SU-DHL-6 (cell line): ENCODE measurements at regions not wholly inside any gene's neighbourhood (a gene's known extent, or its start where the extent isn't known, plus 50 kb on each side); places are given as distances from the start of the nearest gene placed in this dataset.

Source experiments
- H2AFZ ChIP-seq: fragments of 200-600 bp; sonication (generic); 2 replicates; pipeline ENCODE4 v1.6.1; 2014; ENCODE audit warnings: low read depth, mild to moderate bottlenecking, moderate library complexity, mixed read lengths, antibody characterized with exemption, low read length; ENCODE audit not compliant: severe bottlenecking
- H3F3A ChIP-seq: fragments of 200-600 bp; shearing (Covaris generic); 2 replicates; pipeline ENCODE4 v1.6.0; 2016; ENCODE audit warnings: antibody characterized with exemption, mild to moderate bottlenecking; ENCODE audit not compliant: insufficient read depth
- H3K27ac ChIP-seq: fragments of 200-600 bp; sonication (generic); 2 replicates; pipeline ENCODE4 v1.5.1; 2016; ENCODE audit warnings: low read depth, mild to moderate bottlenecking, low read length, moderate library complexity, mixed read lengths
- H3K27me3 ChIP-seq: fragments of 200-600 bp; sonication (generic), shearing (Covaris generic); 2 replicates; pipeline ENCODE4 v1.6.0; 2014; ENCODE audit warnings: mild to moderate bottlenecking, low read length
- H3K36me3 ChIP-seq: fragments of 200-600 bp; sonication (generic); 2 replicates; pipeline ENCODE4 v1.6.1; 2014; ENCODE audit warnings: mild to moderate bottlenecking, low read length, mixed read lengths
- H3K4me2 ChIP-seq: fragments of 300-600, 200-600 bp; shearing (Covaris generic), sonication (generic); 2 replicates; pipeline ENCODE4 v1.6.0; 2014; ENCODE audit warnings: low read length, low read depth, mild to moderate bottlenecking; ENCODE audit not compliant: poor library complexity, severe bottlenecking
- H3K4me3 ChIP-seq: fragments of 200-600 bp; sonication (generic); 2 replicates; pipeline ENCODE4 v1.5.1; 2014; ENCODE audit warnings: antibody characterized with exemption, low read length, mild to moderate bottlenecking, mixed read lengths; ENCODE audit not compliant: insufficient read depth, poor library complexity, severe bottlenecking
- H3K79me2 ChIP-seq: fragments of 200-600 bp; sonication (generic); 2 replicates; pipeline ENCODE4 v1.6.1; 2014; ENCODE audit warnings: mild to moderate bottlenecking, low read length, moderate library complexity; ENCODE audit not compliant: insufficient read depth
- H3K9ac ChIP-seq: fragments of 200-600 bp; sonication (generic); 2 replicates; pipeline ENCODE4 v1.7.0; 2014; ENCODE audit warnings: mild to moderate bottlenecking, low read length
- H3K9me2 ChIP-seq: fragments of 200-600 bp; sonication (generic); replicated peaks from 2 replicates; pipeline ENCODE4 v1.6.1; 2014; ENCODE audit warnings: low read length; ENCODE audit not compliant: insufficient read depth
- H3K9me3 ChIP-seq: fragments of 200-600 bp; sonication (generic); 2 replicates; pipeline ENCODE4 v1.6.1; 2014; ENCODE audit warnings: low read length, mixed read lengths; ENCODE audit not compliant: insufficient read depth
- H4K20me1 ChIP-seq: fragments of 200-600 bp; sonication (generic); 2 replicates; pipeline ENCODE4 v1.6.1; 2014; ENCODE audit warnings: low read depth, mild to moderate bottlenecking, antibody characterized with exemption, low read length, moderate library complexity, mixed read lengths
- EZH2phosphoT487 ChIP-seq: fragments of 200-600 bp; sonication (generic), shearing (Covaris generic); conservative IDR thresholded peaks from 2 replicates; pipeline ENCODE4 v1.6.1; 2018; ENCODE audit warnings: mild to moderate bottlenecking, antibody characterized with exemption, low read length, moderate library complexity, mixed read lengths
- TF ChIP-seq, protein P1 (sequence below): fragments of 200-600 bp; sonication (generic); IDR thresholded peaks from one replicate; pipeline ENCODE4 v1.5.1; 2017; ENCODE audit warnings: antibody characterized with exemption, mild to moderate bottlenecking, low read length, moderate library complexity; ENCODE audit not compliant: insufficient read depth, poor library complexity, severe bottlenecking

DNA sequence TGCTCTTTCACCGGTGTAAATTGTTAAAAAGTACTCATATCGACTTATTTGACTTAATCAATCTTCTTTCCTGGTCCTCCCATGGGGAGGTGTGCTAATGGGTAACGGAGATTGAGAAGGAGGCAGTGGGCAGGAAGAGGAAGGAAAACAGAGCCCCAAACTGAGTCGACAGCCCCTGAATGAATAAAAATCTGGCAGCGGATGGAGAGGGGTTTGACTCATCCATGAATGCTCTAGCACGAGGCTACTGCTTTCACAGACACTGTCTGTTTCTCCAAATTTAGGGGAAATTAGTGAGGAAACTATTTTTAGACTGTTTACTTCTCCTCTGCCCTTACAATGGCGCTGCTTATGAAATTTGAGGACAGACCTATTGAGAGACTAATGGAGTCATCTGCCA is 142.2 kb upstream of the ATXN1 start:
- no peak for TF ChIP-seq EZH2phosphoT487
- TF ChIP-seq, protein P1, sequence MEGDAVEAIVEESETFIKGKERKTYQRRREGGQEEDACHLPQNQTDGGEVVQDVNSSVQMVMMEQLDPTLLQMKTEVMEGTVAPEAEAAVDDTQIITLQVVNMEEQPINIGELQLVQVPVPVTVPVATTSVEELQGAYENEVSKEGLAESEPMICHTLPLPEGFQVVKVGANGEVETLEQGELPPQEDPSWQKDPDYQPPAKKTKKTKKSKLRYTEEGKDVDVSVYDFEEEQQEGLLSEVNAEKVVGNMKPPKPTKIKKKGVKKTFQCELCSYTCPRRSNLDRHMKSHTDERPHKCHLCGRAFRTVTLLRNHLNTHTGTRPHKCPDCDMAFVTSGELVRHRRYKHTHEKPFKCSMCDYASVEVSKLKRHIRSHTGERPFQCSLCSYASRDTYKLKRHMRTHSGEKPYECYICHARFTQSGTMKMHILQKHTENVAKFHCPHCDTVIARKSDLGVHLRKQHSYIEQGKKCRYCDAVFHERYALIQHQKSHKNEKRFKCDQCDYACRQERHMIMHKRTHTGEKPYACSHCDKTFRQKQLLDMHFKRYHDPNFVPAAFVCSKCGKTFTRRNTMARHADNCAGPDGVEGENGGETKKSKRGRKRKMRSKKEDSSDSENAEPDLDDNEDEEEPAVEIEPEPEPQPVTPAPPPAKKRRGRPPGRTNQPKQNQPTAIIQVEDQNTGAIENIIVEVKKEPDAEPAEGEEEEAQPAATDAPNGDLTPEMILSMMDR, result no peak
- no peaks in the 10 kb centered on the region for H3K36me3 ChIP-seq
- no peaks in the 10 kb centered on the region for H3K79me2 ChIP-seq
- no peak overlapping the region for H3K27ac ChIP-seq
- no peaks in the 10 kb centered on the region; the same call in 1 of the 2 replicates for H3K27me3 ChIP-seq
- H3K9me2 ChIP-seq, result no peaks in the 10 kb centered on the region
- no peak overlapping the region for H3K4me3 ChIP-seq
- H3K9ac ChIP-seq, result no peak overlapping the region
- H3K4me2 ChIP-seq, result no peak overlapping the region
- no peak overlapping the region for H2AFZ ChIP-seq
- no peaks in the 10 kb centered on the region for H3K9me3 ChIP-seq
- H3F3A ChIP-seq, result no peaks in the 10 kb centered on the region
- H4K20me1 ChIP-seq, result no peaks in the 10 kb centered on the region

GRCh38 chr6:16902502-16902901 is 141.2 kb upstream of the ATXN1 start:
- Histone ChIP-seq H3K4me3 (no peak overlapping the region), H3K9me2 (no peaks in the 10 kb centered on the region), H3K9me3 (no peaks in the 10 kb centered on the region), H2AFZ (no peak overlapping the region), H3K27me3 (no peaks in the 10 kb centered on the region; the same call in 1 of the 2 replicates), H3F3A (no peaks in the 10 kb centered on the region), H3K4me2 (no peak overlapping the region), H4K20me1 (no peaks in the 10 kb centered on the region), H3K36me3 (no peaks in the 10 kb centered on the region), H3K9ac (no peak overlapping the region), H3K79me2 (no peaks in the 10 kb centered on the region), H3K27ac (no peak overlapping the region)
- TF ChIP-seq EZH2phosphoT487, result no peak
- TF ChIP-seq, protein P1, result no peak

GRCh38 chr6:16901782-16902181 is 140.5 kb upstream of the ATXN1 start:
- TF ChIP-seq, protein P1, result no peak
- TF ChIP-seq EZH2phosphoT487, result no peak
- H3K4me3 ChIP-seq, result no peak overlapping the region
- H2AFZ ChIP-seq, result no peak overlapping the region
- no peaks in the 10 kb centered on the region for H3K79me2 ChIP-seq
- no peaks in the 10 kb centered on the region; the same call in 1 of the 2 replicates for H3K27me3 ChIP-seq
- no peaks in the 10 kb centered on the region for H3K9me2 ChIP-seq
- no peaks in the 10 kb centered on the region for H3K36me3 ChIP-seq
- H3K27ac ChIP-seq, result no peak overlapping the region
- H3K9ac ChIP-seq, result no peak overlapping the region
- H4K20me1 ChIP-seq, result no peaks in the 10 kb centered on the region
- H3K9me3 ChIP-seq, result no peaks in the 10 kb centered on the region
- H3F3A ChIP-seq, result no peaks in the 10 kb centered on the region
- no peak overlapping the region for H3K4me2 ChIP-seq

GRCh38 chr6:16901306-16901705 is 140.0 kb upstream of the ATXN1 start:
- H3K9me2 ChIP-seq, result no peaks in the 10 kb centered on the region
- no peaks in the 10 kb centered on the region for H3K79me2 ChIP-seq
- H2AFZ ChIP-seq, result no peak overlapping the region
- no peaks in the 10 kb centered on the region for H3K36me3 ChIP-seq
- H3F3A ChIP-seq, result no peaks in the 10 kb centered on the region
- H3K27me3 ChIP-seq, result no peaks in the 10 kb centered on the region; the same call in 1 of the 2 replicates
- H3K4me3 ChIP-seq, result no peak overlapping the region
- no peak for TF ChIP-seq EZH2phosphoT487
- TF ChIP-seq, protein P1, result no peak
- H3K9me3 ChIP-seq, result no peaks in the 10 kb centered on the region
- no peak overlapping the region for H3K9ac ChIP-seq
- H4K20me1 ChIP-seq, result no peaks in the 10 kb centered on the region
- H3K4me2 ChIP-seq, result no peak overlapping the region
- no peak overlapping the region for H3K27ac ChIP-seq
